Fibroblast of pulmonary artery (primary cell): ENCODE measurements at regions not wholly inside any gene's neighbourhood (a gene's known extent, or its start where the extent isn't known, plus 50 kb on each side); places are given as distances from the start of the nearest gene placed in this dataset.

Experiments used
- DNase-seq: peaks from one replicate; pipeline ENCODE4 v3.0.0-alpha.2; 2010; ENCODE audit warnings: low read depth
- H3K4me3 ChIP-seq: replicated peaks from 2 replicates; pipeline ENCODE4 v1.5.1; 2011; ENCODE audit warnings: low read depth, mild to moderate bottlenecking, control low read depth, low read length, moderate library complexity
- CTCF ChIP-seq: IDR thresholded peaks from 2 replicates; pipeline ENCODE4 v1.5.1; 2011; ENCODE audit warnings: mild to moderate bottlenecking, control low read depth, low read length, inconsistent platforms; ENCODE audit errors: missing control alignments

GRCh38 chr13:32910530-32910929 lies 105.7 kb upstream of the KL start:
- H3K4me3 ChIP-seq: no peak overlapping the region
- TF ChIP-seq CTCF: no peak
- DNase-seq: no peak

- peak; percentile 54 for TF ChIP-seq CTCF
- H3K4me3 ChIP-seq: no peak overlapping the region
- DNase-seq: peak; percentile 60
Observed at GRCh38 chr13:32911506-32911905, 104.7 kb upstream of the KL start.

GRCh38 chr13:32914686-32915085 lies 101.5 kb upstream of the KL start:
- DNase-seq: no peak
- no peak overlapping the region for H3K4me3 ChIP-seq
- TF ChIP-seq CTCF: no peak

- no peak for TF ChIP-seq CTCF
- no peak overlapping the region for H3K4me3 ChIP-seq
- DNase-seq: peak; percentile 33
Observed at GRCh38 chr13:32917504-32917903, 98.7 kb upstream of the KL start.

GRCh38 chr13:32923725-32924124 lies 92.5 kb upstream of the KL start:
- TF ChIP-seq CTCF: no peak
- no peak overlapping the region for H3K4me3 ChIP-seq
- DNase-seq: no peak

- DNase-seq: no peak
- H3K4me3 ChIP-seq: no peak overlapping the region
- no peak for TF ChIP-seq CTCF
Observed at GRCh38 chr13:32924886-32925285, 91.3 kb upstream of the KL start.

- no peak for TF ChIP-seq CTCF
- no peak for DNase-seq
- H3K4me3 ChIP-seq: no peak overlapping the region
Observed at GRCh38 chr13:32925506-32925905, 90.7 kb upstream of the KL start.
